Keratinocyte (primary cell): ENCODE measurements at regions not wholly inside any gene's neighbourhood (a gene's known extent, or its start where the extent isn't known, plus 50 kb on each side); places are given as distances from the start of the nearest gene placed in this dataset.

Source experiments
- EZH2 ChIP-seq: IDR thresholded peaks from one replicate; pipeline ENCODE4 v1.6.1; 2012; ENCODE audit warnings: inconsistent platforms, mild to moderate bottlenecking, low read length, moderate library complexity
- TF ChIP-seq, protein P1 (sequence below), 3 experiments: IDR thresholded peaks in 1 of 3; conservative IDR thresholded peaks in 1 of 3; optimal IDR thresholded peaks in 1 of 3; 2 replicates in 2 of 3; 3 replicates in 1 of 3; pipeline versions ENCODE3 to v1.5.1; 2011; ENCODE audit warnings: low read length in 3 of 3, mild to moderate bottlenecking in 3 of 3, moderate library complexity in 2 of 3, control low read depth in 1 of 3, inconsistent platforms in 1 of 3; ENCODE audit not compliant: insufficient read depth in 2 of 3; ENCODE audit errors: extremely low read depth in 1 of 3

DNA sequence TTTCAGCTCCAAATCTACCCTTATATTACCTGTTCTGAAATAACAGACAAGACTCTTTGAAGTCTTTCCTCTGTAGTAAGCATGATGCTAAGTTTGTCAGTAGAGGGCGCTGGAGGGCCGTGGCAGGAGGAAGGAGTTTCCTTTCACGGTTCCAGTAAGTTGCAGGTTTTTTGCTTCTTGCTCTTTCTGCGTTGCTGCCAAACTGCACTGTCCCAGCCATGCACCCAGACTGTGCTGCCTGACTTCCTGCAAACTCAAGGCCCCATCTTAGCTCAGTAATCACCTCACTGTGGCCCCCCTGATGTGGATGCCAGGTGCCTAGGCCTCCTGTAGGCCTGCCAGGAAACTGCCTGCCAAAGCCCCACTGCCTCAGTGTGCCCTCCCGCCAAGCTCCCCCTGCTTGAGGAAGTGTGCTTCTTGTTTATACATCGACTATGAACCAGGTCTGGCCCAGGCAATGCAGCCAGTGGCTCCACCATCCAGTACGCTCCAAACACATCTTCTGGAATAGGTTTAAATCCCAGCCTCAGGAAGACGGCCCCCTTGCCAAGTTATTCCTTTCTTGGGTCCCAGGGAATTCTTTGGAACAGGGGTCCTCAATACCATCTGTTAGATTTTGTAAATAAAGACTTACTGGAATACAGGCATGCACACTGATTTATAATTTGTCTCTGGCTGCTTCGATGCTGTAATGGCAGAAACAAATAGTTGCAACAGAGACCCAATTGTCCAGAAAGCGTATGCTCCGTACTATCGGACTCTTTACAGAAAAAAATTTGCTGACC lies 193.7 kb upstream of the LRIG3 start:
- TF ChIP-seq, protein P1, sequence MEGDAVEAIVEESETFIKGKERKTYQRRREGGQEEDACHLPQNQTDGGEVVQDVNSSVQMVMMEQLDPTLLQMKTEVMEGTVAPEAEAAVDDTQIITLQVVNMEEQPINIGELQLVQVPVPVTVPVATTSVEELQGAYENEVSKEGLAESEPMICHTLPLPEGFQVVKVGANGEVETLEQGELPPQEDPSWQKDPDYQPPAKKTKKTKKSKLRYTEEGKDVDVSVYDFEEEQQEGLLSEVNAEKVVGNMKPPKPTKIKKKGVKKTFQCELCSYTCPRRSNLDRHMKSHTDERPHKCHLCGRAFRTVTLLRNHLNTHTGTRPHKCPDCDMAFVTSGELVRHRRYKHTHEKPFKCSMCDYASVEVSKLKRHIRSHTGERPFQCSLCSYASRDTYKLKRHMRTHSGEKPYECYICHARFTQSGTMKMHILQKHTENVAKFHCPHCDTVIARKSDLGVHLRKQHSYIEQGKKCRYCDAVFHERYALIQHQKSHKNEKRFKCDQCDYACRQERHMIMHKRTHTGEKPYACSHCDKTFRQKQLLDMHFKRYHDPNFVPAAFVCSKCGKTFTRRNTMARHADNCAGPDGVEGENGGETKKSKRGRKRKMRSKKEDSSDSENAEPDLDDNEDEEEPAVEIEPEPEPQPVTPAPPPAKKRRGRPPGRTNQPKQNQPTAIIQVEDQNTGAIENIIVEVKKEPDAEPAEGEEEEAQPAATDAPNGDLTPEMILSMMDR (optimal IDR thresholded peaks at IDR 0.05 in 1 of 3, IDR thresholded peaks at IDR 0.05 in 1 of 3, conservative IDR thresholded peaks at IDR 0.05 in 1 of 3; ENCODE audit: extremely low read depth in 1 of 3, insufficient read depth in 2 of 3, low read length in 3 of 3): peak; percentile 82 to 89 (median 88)
- no peak for TF ChIP-seq EZH2
